H1 (cell line): ENCODE measurements at regions not wholly inside any gene's neighbourhood (a gene's known extent, or its start where the extent isn't known, plus 50 kb on each side); places are given as distances from the start of the nearest gene placed in this dataset.

Source experiments
- CTCF ChIA-PET: fragments of 300-600 bp; sonication (Branson Sonifier 250); formaldehyde crosslinking; loops from one replicate; lab custom pipeline; 2021; ENCODE audit not compliant: partially characterized antibody; lab: Charles Lee
- POLR2A ChIA-PET: fragments of 300-600 bp; sonication (Branson Sonifier 250); formaldehyde crosslinking; loops from one replicate; lab custom pipeline; 2021; ENCODE audit warnings: inconsistent platforms; ENCODE audit not compliant: partially characterized antibody; lab: Charles Lee
- DNase-seq, 2 experiments: peaks; one replicate each; pipeline versions ENCODE4 v3.0.0 to v3.0.0-alpha.2; 2010 to 2022; ENCODE audit warnings: low spot score in 2 of 2, low read depth in 1 of 2, mixed read lengths in 1 of 2
- FAIRE-seq: peaks from 2 replicates; lab custom pipeline; 2011; peaks lifted over from hg19 to GRCh38; lab: Jason Lieb, UNC
- H2AFZ ChIP-seq: 2 replicates; pipeline ENCODE4 v1.8.1; 2012; ENCODE audit warnings: low read length, inconsistent platforms
- H2AK5ac ChIP-seq: 2 replicates; pipeline ENCODE4 v1.6.1; 2013; ENCODE audit warnings: low read depth, low read length
- H2BK120ac ChIP-seq: replicated peaks from 2 replicates; pipeline ENCODE3; 2013; ENCODE audit warnings: low read depth, low read length, inconsistent platforms
- H2BK12ac ChIP-seq: 2 replicates; pipeline ENCODE4 v1.6.1; 2013; ENCODE audit warnings: low read depth, low read length
- H2BK15ac ChIP-seq: 2 replicates; pipeline ENCODE4 v1.6.1; 2013; ENCODE audit warnings: low read length
- H2BK20ac ChIP-seq: 2 replicates; pipeline ENCODE4 v1.6.1; 2013; ENCODE audit warnings: low read length
- H2BK5ac ChIP-seq: 2 replicates; pipeline ENCODE4 v1.6.1; 2013; ENCODE audit warnings: low read depth, low read length
- H3K14ac ChIP-seq: 2 replicates; pipeline ENCODE4 v1.6.1; 2013; ENCODE audit warnings: inconsistent platforms; ENCODE audit not compliant: insufficient read length
- H3K18ac ChIP-seq: 2 replicates; pipeline ENCODE4 v1.6.1; 2013; ENCODE audit warnings: low read length; ENCODE audit errors: extremely low read depth
- H3K23ac ChIP-seq: 2 replicates; pipeline ENCODE4 v1.6.1; 2013; ENCODE audit warnings: inconsistent platforms; ENCODE audit not compliant: insufficient read length
- H3K23me2 ChIP-seq: 2 replicates; pipeline ENCODE4 v1.6.1; 2013; ENCODE audit warnings: low read depth, low read length
- H3K27ac ChIP-seq: 2 replicates; pipeline ENCODE4 v1.6.1; 2011; ENCODE audit warnings: low read depth, low read length, inconsistent platforms
- H3K27me3 ChIP-seq, 4 experiments: replicated peaks in 1 of 4; 1 replicate in 1 of 4; 2 replicates in 3 of 4; pipeline versions ENCODE4 v1.6.1 to v1.8.1; 2011 to 2013; ENCODE audit warnings: low read length in 3 of 4, mild to moderate bottlenecking in 3 of 4, inconsistent platforms in 2 of 4, mixed read lengths in 2 of 4, moderate library complexity in 1 of 4; ENCODE audit not compliant: control insufficient read depth in 3 of 4, insufficient read depth in 3 of 4; ENCODE audit errors: extremely low read depth in 1 of 4
- H3K36me3 ChIP-seq, 4 experiments: 2 replicates each; pipeline versions ENCODE4 v1.6.1 to v1.8.1; 2011 to 2013; ENCODE audit warnings: mild to moderate bottlenecking in 4 of 4, low read length in 3 of 4, moderate library complexity in 2 of 4, control low read depth in 1 of 4, inconsistent platforms in 1 of 4; ENCODE audit not compliant: insufficient read depth in 4 of 4, control insufficient read depth in 2 of 4
- H3K4ac ChIP-seq: replicated peaks from 2 replicates; pipeline ENCODE3; 2013; ENCODE audit warnings: low read length, low read depth, mixed read lengths, inconsistent platforms; ENCODE audit not compliant: insufficient read length
- H3K4me1 ChIP-seq, 4 experiments: replicated peaks in 1 of 4; 1 replicate in 1 of 4; 2 replicates in 3 of 4; pipeline versions ENCODE4 v1.6.1 to v1.8.1; 2011 to 2013; ENCODE audit warnings: low read length in 3 of 4, inconsistent platforms in 2 of 4, mixed read lengths in 1 of 4; ENCODE audit not compliant: insufficient read depth in 4 of 4, control insufficient read depth in 3 of 4
- H3K4me2 ChIP-seq, 2 experiments: 2 replicates each; pipeline versions ENCODE4 v1.6.1 to v1.8.1; 2011 to 2013; ENCODE audit warnings: low read depth in 2 of 2, low read length in 2 of 2, control low read depth in 1 of 2, inconsistent platforms in 1 of 2, mild to moderate bottlenecking in 1 of 2; ENCODE audit not compliant: insufficient read depth in 1 of 2
- H3K4me3 ChIP-seq, 4 experiments: fragments of 200-600, 300-600 bp in 1 of 4; sonication (generic), shearing (Covaris generic), sonication (Bioruptor Twin) in 1 of 4; 2 replicates each; pipeline versions ENCODE4 v1.5.1 to v1.8.1; 2011 to 2016; ENCODE audit warnings: low read length in 4 of 4, low read depth in 3 of 4, control low read depth in 2 of 4, inconsistent platforms in 2 of 4, mild to moderate bottlenecking in 2 of 4, mixed read lengths in 1 of 4, moderate library complexity in 1 of 4; ENCODE audit not compliant: insufficient read depth in 2 of 4; ENCODE audit errors: extremely low read depth in 1 of 4
- H3K56ac ChIP-seq: replicated peaks from 2 replicates; pipeline ENCODE3; 2013; ENCODE audit warnings: low read depth, mild to moderate bottlenecking, mixed read lengths, low read length, inconsistent platforms; ENCODE audit not compliant: insufficient read length
- H3K79me1 ChIP-seq: 2 replicates; pipeline ENCODE4 v1.6.1; 2013; ENCODE audit warnings: low read depth, low read length, control low read depth
- H3K79me2 ChIP-seq, 2 experiments: 2 replicates each; pipeline versions ENCODE4 v1.6.1 to v1.8.1; 2012 to 2013; ENCODE audit warnings: low read length in 2 of 2, mild to moderate bottlenecking in 2 of 2, inconsistent platforms in 1 of 2; ENCODE audit not compliant: insufficient read depth in 2 of 2, control insufficient read depth in 1 of 2
- H3K9ac ChIP-seq, 4 experiments: replicated peaks in 1 of 4; 1 replicate in 1 of 4; 2 replicates in 3 of 4; pipeline versions ENCODE4 v1.6.1 to v1.8.1; 2011 to 2013; ENCODE audit warnings: low read depth in 3 of 4, low read length in 3 of 4, control low read depth in 2 of 4, mild to moderate bottlenecking in 2 of 4, moderate library complexity in 2 of 4, inconsistent platforms in 1 of 4; ENCODE audit errors: extremely low read depth in 1 of 4
- H3K9me3 ChIP-seq, 2 experiments: 2 replicates each; pipeline versions ENCODE4 v1.6.1 to v1.8.1; 2012 to 2013; ENCODE audit warnings: mild to moderate bottlenecking in 2 of 2, moderate library complexity in 2 of 2, control low read depth in 1 of 2, inconsistent platforms in 1 of 2, low read depth in 1 of 2, low read length in 1 of 2, mixed read lengths in 1 of 2; ENCODE audit not compliant: insufficient read depth in 2 of 2
- H4K20me1 ChIP-seq, 2 experiments: replicated peaks in 1 of 2; 2 replicates each; pipeline versions ENCODE3 to v1.8.1; 2011 to 2013; ENCODE audit warnings: inconsistent platforms in 2 of 2, low read length in 2 of 2, mild to moderate bottlenecking in 1 of 2; ENCODE audit not compliant: insufficient read depth in 2 of 2, control insufficient read depth in 1 of 2
- H4K5ac ChIP-seq: 2 replicates; pipeline ENCODE4 v1.6.1; 2013; ENCODE audit warnings: low read length, low read depth, mixed read lengths, inconsistent platforms; ENCODE audit not compliant: insufficient read length
- H4K8ac ChIP-seq: 2 replicates; pipeline ENCODE4 v1.8.0; 2013; ENCODE audit warnings: mild to moderate bottlenecking, moderate library complexity, low read length, inconsistent platforms; ENCODE audit not compliant: insufficient read depth; ENCODE audit errors: extremely low read depth
- H4K91ac ChIP-seq: replicated peaks from 2 replicates; pipeline ENCODE3; 2013; ENCODE audit warnings: low read length, mixed read lengths, inconsistent platforms; ENCODE audit not compliant: insufficient read length
- ATF2 ChIP-seq: IDR thresholded peaks from 2 replicates; pipeline ENCODE4 v1.6.1; 2012; ENCODE audit warnings: low read length, inconsistent platforms
- BRCA1 ChIP-seq: IDR thresholded peaks from 2 replicates; pipeline ENCODE4 v1.6.1; 2012; ENCODE audit warnings: low read depth, low read length, improper control_type of control experiment
- CBX5 ChIP-seq: fragments of 300-800, 300-1000 bp; sonication (generic); IDR thresholded peaks from 2 replicates; pipeline ENCODE4 v1.7.1; 2016; ENCODE audit warnings: antibody characterized with exemption, low read length, low read depth
- CHD1 ChIP-seq: IDR thresholded peaks from 2 replicates; pipeline ENCODE4 v1.6.1; 2012; ENCODE audit warnings: low read depth, low read length, improper control_type of control experiment
- CTBP2 ChIP-seq: IDR thresholded peaks from 2 replicates; pipeline ENCODE4 v1.7.0; 2011; ENCODE audit warnings: borderline replicate concordance, mild to moderate bottlenecking, moderate library complexity, mixed read lengths, low read length; ENCODE audit not compliant: insufficient read depth, insufficient read length
- GABPA ChIP-seq: IDR thresholded peaks from 2 replicates; pipeline ENCODE4 v1.6.1; 2011; ENCODE audit warnings: mild to moderate bottlenecking, low read length, moderate library complexity, borderline replicate concordance; ENCODE audit not compliant: insufficient read depth
- JUND ChIP-seq: IDR thresholded peaks from 2 replicates; pipeline ENCODE4 v1.6.1; 2011; ENCODE audit warnings: mild to moderate bottlenecking, improper control_type of control experiment, low read length
- NANOG ChIP-seq: IDR thresholded peaks from 2 replicates; pipeline ENCODE4 v1.6.1; 2011; ENCODE audit warnings: low read length, low read depth, mild to moderate bottlenecking, inconsistent platforms; ENCODE audit not compliant: insufficient read depth, poor library complexity, severe bottlenecking
- POLR2AphosphoS5 ChIP-seq: IDR thresholded peaks from 2 replicates; pipeline ENCODE4 v1.6.1; 2011; ENCODE audit warnings: low read depth, low read length
- POU5F1 ChIP-seq: IDR thresholded peaks from 2 replicates; pipeline ENCODE4 v1.6.1; 2011; ENCODE audit warnings: low read depth, mild to moderate bottlenecking, low read length, moderate library complexity
- SAP30 ChIP-seq: fragments of 300-600 bp; sonication (generic); IDR thresholded peaks from 2 replicates; pipeline ENCODE4 v1.7.1; 2012; ENCODE audit warnings: low read length, moderate library complexity, mild to moderate bottlenecking, inconsistent platforms; ENCODE audit not compliant: insufficient read depth, insufficient replicate concordance
- SIX5 ChIP-seq: IDR thresholded peaks from 2 replicates; pipeline ENCODE4 v1.6.1; 2011; ENCODE audit warnings: mild to moderate bottlenecking, low read depth, low read length
- TCF12 ChIP-seq: IDR thresholded peaks from 2 replicates; pipeline ENCODE4 v1.6.1; 2011; ENCODE audit warnings: low read depth, mild to moderate bottlenecking, low read length
- WGBS, 2 experiments: shearing (Covaris generic) in 1 of 2; methylation state at CpG; one replicate each; pipeline versions ENCODE4 v1.1.6 to v1.1.7; 2013 to 2015; ENCODE audit warnings: low lambda C conversion rate in 2 of 2, mixed read lengths in 2 of 2, inconsistent platforms in 1 of 2, low coverage in 1 of 2, missing lambda C conversion rate in 1 of 2; ENCODE audit not compliant: insufficient replicate concordance in 2 of 2, insufficient coverage in 1 of 2, insufficient read length in 1 of 2; ENCODE audit errors: extremely low coverage in 1 of 2, missing lambda C conversion rate in 1 of 2; 5-methylcytosine and 5-hydroxymethylcytosine counted together

- FAIRE-seq (no peak), DNase-seq (no peak)
- ChIA-PET POLR2A (interaction anchor here (0.6 kb wide), 1 partner anchor 1013 kb away, joined by 3 read pairs; no protein-coding TSS in a partner anchor), CTCF (interaction anchor here (1.1 to 1.3 kb wide), 3 partner anchors 8 to 268 kb away, joined by 3 read pairs; no protein-coding TSS in a partner anchor)
- no peak overlapping the region for H3K27ac ChIP-seq
- no peak overlapping the region for H2BK5ac ChIP-seq
- no peak overlapping the region for H3K4me3 ChIP-seq
- 89% methylated on average over 4 of the region's 4 CpGs; no CpG with 5 or more reads in 1 of the 2 experiments for WGBS, 2 experiments
- H3K36me3 ChIP-seq: no peaks in the 10 kb centered on the region
- no peak overlapping the region for H3K14ac ChIP-seq
- H3K23me2 ChIP-seq: no peaks in the 10 kb centered on the region
- H3K79me2 ChIP-seq: no peaks in the 10 kb centered on the region
- no peak overlapping the region for H3K56ac ChIP-seq
- H3K9ac ChIP-seq: no peak overlapping the region
- H3K4me2 ChIP-seq: no peak overlapping the region
- H3K18ac ChIP-seq: no peak overlapping the region
- no peak overlapping the region for H2BK15ac ChIP-seq
- H4K91ac ChIP-seq: no peak overlapping the region
- H2BK120ac ChIP-seq: no peak overlapping the region
- H2BK20ac ChIP-seq: no peak overlapping the region
- H4K20me1 ChIP-seq: no peaks in the 10 kb centered on the region
- H2AK5ac ChIP-seq: no peak overlapping the region
- no peaks in the 10 kb centered on the region for H3K9me3 ChIP-seq
- no peak overlapping the region for H4K5ac ChIP-seq
- H4K8ac ChIP-seq: no peak overlapping the region
- no peak overlapping the region for H3K4ac ChIP-seq
- H3K79me1 ChIP-seq: no peaks in the 10 kb centered on the region
- no peaks in the 10 kb centered on the region for H3K27me3 ChIP-seq
- H3K4me1 ChIP-seq: peaks cover 0 to 5% (median 4%) of the 10 kb centered on the region in 4 experiments; a peak in 2 of 7 replicates
- no peak overlapping the region for H3K23ac ChIP-seq
- H2AFZ ChIP-seq: no peak overlapping the region
- no peak overlapping the region for H2BK12ac ChIP-seq
- TF ChIP-seq GABPA (no peak), NANOG (no peak), TCF12 (no peak), JUND (no peak), CHD1 (no peak), CBX5 (no peak), BRCA1 (no peak), SAP30 (no peak), SIX5 (no peak), POU5F1 (no peak), ATF2 (no peak), CTBP2 (no peak), POLR2AphosphoS5 (no peak)
Observed at GRCh38 chr16:54806881-54807360, 123.7 kb upstream of the IRX5 start.
